GM19239 (cell line): ENCODE measurements at regions not wholly inside any gene's neighbourhood (a gene's known extent, or its start where the extent isn't known, plus 50 kb on each side); places are given as distances from the start of the nearest gene placed in this dataset.

Experiments used
- DNase-seq: peaks from one replicate; pipeline ENCODE4 v3.0.0; 2011; ENCODE audit warnings: low spot score; ENCODE audit not compliant: insufficient read length
- FAIRE-seq: peaks from 2 replicates; lab custom pipeline; 2011; peaks lifted over from hg19 to GRCh38; lab: Jason Lieb, UNC

DNA sequence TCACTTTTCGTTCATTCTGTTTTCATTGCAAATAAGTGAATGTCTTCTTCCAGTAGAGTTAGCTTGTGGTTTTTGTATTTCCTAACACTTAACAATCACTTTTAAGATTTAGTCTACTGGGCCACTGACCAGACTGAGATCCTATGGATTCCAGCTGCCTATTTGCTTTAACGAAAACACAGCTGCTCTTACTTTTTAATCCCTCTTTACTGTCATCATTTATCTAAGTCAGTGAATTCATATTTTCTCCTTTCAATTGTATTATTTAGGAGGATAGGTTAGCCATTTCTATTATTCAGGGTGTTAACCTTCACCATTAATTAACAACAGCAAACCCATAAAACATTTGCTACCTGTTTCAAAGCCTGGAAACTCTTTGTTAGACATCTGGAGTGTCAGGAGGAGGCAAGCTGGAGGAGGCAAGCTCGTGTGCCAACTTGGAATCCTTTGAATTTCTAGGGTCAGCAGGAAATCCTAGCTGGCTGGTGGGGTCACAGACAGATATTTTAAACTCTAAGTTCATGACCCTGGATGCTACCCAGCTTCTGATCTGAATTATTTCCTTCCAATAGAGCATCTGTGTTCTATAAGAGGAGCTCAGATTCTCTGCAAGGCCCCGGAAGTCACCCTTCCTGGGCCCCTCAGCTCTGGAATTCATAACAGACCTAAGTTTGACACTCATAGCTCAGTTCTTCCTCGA is 385.3 kb downstream of the RBM43 start:
- DNase-seq (no peak), FAIRE-seq (no peak)

DNA sequence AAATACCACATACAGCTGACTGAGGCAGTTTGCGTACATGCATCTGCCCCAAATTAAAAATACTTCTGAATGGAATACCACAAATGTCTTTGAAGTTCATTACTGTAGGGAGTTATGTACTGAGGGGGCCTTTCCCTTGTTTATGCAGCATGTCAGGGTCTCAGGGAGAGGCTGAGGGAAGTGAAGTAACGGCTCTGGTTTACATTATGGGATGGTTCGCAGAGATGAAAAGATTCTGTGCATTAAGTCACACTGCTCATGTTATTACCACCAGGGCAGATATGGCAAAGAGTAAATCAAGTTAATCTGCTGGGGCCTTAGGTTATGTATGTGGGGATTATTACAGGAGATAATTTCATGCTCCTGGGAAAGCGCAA is 385.9 kb upstream of the RND3 start:
- no peak for FAIRE-seq
- DNase-seq = no peak

DNA sequence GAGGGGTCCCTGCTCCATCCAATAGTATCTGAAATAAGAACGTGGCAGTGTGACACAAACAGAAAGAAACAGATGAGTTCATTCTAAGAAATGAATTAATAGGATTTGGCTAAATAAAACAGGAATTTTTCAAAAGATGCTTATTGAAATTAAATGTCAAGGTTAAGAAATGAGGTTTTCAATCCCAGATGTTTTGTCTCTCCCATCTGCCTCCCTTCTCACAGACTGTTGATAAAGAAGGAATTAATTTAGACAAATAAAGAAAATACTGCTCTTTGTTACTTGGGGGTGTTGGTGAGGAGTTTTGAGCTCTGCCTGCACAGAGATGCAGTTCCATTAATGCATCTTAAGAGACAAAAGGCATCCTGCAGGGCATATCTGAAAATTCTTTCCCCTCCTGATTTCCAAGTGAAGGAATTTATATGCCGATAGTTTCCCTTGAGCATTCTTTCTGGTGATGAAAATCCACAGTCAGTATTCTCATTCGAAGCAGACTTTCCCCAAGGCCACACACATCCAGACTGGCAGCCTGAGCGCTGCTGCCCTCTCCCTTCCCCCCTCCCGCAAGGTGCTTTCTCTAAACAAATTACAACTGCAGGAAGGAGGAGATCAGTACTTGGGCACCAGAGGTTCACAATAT is 385.4 kb upstream of the RND3 start:
- FAIRE-seq = no peak
- DNase-seq = no peak

DNA sequence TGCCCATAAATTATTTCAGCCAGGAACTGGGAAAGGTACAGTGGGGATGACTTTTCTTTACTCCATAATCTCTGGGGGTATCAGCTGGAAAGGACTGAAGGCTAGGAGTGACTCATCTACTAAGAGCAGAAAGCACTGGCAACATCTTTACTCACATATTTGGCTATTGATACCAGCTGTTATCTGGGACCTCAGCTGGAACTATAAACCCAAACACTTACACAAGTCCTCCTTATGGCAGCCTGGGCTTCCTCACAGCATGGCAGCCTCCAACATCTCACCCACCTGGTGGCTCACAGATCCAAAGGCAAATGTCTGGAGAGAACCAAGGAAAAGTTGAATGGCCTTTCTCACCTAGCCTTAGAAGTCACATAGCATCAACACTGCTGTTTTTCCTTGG is 379.0 kb upstream of the RND3 start:
- no peak for FAIRE-seq
- no peak for DNase-seq

DNA sequence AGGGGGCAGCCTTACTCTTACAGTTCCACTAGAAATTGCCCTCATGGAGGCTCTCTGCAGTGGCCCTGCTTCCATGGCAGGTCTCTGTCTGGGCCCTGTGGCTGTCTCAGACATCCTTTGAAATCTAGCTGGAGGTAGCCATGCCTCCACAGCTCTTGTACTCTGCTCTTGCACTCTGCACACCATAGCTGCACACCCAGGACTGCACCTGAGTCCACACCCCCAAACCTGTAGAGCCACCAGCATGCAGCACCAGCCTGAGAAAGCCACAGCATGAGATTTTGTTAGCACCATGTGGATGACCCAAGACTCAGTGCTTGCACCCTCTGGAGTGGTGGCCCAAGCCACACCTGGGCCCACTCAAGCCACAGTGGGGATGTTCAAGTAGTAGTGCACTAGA is 376.2 kb upstream of the RND3 start:
- FAIRE-seq = no peak
- DNase-seq = no peak

DNA sequence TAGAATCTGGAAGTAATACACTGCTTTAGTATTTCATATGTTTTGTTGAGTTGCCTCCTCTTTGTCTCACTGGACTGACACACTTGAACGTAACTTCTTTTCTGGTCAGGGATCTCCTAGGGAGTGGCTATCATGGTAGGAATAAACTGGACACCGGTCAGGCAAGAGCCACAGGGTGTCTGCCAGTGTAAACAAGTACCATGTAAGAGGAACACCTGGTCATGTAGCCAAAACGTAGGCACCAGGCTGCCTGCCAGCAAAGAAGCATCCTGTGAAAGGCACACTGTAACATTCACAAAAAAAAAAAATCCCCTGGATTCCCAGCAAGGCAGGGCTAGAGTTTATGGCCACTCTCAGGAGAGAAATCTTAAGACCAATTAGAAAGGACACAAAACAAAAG is 372.8 kb upstream of the RND3 start:
- no peak for FAIRE-seq
- DNase-seq = no peak

DNA sequence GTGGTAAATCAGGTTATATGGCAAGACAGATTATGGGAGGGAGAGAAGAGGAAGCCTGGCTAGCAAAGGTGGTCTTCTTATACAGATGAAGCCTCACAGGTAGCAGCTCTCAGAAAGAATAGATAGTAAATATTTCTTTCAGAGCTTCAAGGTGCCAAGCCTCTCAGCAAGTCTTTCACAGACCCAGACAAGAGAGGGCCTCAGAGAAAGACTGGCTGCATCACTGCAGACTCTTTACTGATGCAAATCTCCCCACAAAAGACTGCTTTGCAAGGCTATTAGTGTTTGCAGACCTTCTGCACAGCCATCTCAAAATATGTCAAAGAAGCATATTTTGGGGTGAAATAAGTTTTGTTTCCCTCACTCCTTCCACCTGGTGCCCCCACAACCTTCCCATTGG is 372.4 kb upstream of the RND3 start:
- DNase-seq = no peak
- FAIRE-seq = no peak

DNA sequence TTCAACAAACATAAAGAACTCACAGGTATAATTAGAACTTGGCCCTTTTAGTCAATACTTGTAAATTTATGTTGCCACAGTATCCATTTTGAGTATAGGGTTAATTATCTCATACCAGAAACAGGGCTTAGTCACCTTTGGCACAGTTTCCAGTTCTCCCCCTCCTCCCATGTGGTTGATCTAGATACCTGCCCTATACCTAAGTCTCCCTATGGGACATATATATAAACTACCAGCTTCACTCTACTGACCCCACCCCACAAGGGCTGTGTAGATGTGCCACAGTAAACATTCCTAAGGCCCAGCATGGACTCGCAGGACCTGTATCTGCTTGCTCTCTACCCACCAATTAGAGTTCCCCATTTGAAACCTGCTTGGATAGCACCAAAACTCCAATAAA is 371.7 kb upstream of the RND3 start:
- FAIRE-seq = no peak
- no peak for DNase-seq

DNA sequence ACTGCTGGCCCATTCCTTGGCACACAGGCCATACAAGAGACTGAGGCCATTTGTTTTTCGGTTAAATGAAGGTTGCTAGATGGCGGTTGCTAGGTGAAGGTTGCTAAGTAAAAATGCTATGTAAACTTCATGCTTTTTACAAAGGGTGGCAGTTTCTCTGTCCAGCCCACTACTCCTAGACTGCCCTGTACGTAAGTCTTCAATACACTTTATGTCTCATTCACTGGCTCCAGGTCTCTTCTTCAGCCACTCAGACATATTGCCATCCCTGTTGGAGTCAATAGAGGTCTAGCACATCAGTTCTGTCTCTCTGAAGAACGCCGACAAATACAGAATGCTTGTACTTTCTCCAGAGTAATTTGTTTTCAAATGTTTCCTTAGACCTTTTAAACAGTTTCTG is 370.9 kb upstream of the RND3 start:
- no peak for FAIRE-seq

DNA sequence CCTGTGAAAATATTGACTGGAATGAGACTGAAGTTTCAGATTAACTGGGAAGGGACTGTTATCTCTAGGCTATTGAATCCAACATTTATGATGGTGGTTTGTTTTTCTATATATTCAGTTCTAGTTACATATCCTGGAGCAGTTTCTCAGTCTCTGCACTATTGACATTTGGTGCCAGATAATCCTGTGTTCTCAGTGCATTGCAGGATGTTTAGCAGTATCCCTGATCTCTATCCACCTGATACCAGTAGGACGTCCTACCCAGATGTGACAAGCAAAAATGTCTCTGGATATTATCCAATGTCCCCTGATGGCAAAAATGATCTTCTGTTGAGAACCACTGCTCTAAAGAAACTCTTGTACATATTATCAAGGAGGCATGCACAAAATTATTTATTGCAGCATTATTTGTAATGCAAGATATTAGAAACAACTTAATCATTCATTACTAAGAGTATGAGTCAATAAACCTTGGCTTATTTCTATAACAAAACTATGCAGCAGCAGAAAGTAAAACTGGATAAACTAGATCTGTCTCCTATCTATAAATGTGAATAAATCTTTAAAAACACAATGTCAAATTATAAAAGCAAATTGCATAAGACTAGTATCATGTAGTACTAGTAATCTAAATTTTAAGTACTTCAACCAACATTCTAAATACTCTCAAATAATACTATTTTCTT is 369.3 kb upstream of the RND3 start:
- FAIRE-seq = no peak
- no peak for DNase-seq

More for the DNA sequence above, 370.9 kb upstream of the RND3 start:
- DNase-seq = no peak

DNA sequence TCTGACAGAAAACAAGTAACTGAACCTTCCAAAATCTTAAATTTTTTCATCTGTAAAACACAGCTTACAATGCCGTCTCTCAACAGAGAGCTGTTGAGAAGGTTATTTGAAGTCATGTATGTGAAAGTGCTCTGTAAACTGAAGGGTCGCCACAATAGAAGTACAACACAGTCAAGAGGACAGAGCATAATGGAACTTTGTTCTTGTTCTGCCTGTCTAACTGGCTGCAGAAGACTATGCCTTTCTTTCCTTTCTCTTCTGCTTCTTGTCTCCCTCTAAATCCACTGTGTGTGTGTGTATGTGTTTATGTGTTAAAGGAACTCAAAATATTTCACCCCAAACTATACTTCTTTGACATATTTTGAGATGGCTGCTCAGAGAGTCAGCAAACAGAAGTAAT is 365.8 kb upstream of the RND3 start:
- no peak for DNase-seq
- FAIRE-seq = no peak

DNA sequence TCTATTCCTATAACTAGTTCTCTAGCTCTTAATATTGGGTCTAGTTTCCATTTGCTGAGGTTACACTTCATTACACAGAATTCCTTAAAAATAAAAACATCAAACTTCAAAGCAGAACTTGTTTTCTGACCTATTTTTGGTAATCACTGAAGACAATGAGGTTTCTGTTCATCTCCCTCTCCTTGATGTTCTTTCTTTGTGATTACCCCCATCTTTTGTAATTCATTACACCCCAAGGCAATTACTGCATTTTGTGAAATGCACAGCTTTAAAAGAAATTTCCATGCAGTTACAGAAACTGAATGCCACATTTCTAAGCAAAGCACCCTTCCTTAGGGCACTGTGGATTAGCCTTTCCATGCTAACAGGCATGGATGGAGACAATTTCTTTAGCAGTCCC is 363.2 kb upstream of the RND3 start:
- FAIRE-seq (no peak), DNase-seq (no peak)

DNA sequence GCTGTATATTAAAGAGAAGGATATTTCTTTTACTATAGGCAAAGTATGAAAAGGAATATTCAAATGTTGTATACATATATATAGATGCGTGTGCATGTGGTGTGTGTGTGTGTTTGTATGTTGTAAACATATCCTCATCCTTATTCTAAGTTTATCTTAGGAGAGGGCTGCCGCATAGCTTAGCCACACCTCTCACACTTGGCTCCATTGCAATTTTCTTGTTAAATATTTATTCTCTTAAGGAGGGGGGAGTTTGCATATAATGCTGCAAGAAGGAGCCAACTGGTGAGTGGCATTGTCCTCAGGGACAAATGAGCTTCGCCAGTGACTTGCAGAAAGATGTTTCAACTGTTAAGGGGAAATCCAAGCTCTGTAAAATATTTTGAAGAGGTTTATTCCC is 360.1 kb upstream of the RND3 start:
- FAIRE-seq (no peak), DNase-seq (no peak)

DNA sequence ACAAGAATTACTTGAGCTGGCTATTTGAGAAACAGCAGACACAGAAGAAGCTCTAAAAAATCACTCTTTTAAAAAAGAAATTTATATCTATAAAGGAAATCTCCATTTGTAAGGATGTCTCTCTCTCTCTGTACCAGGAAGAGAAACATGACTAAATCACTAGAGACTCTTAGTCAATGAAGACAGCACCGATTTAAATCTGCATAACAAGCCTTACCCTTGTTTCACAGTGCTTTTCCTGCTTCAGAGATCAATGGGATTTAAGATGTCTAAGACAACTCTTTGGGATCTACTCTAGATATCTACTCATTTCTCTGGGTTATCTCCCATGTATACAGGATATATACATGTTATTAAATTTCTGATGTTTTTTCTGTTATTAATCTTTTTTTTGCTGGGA is 359.2 kb upstream of the RND3 start:
- FAIRE-seq = no peak
- DNase-seq = no peak

DNA sequence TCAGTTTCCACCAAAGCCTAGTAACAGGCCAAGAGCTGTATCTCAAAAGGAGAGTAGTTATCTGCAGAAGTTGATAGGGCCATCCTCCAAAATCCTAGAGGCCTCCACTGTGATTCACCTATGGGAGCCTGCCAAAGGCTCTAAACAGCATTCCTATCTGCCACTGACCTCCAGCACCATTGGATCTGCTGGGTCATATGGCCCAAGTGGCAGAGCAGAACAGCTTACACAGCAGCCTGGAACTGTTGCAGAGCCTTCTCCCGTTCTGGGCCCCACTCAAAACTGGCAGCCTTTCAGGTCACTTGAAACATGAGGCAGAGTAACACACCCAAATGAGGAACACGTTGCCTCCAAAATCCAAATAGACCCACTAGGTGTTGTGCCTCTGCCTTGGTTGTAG is 345.2 kb upstream of the RND3 start:
- FAIRE-seq (no peak), DNase-seq (no peak)

DNA sequence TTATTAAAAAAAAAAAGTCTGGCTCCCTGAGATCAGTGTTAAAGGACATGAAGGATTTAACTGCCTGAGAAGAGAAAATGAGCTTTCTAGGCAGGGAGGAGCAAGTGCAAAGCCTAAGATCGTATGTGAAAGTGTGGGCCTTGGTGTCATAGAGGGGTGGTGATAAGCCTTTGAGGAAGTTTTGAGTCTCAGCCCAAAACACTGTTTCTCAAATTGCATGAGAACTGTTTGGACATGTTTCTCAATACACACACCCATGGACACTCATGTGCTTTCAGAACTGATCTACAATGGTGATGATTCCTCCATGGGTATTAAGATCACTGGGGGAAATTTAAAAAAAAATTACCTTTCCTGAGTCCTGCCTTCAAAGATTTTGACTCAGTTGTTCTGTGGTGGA is 336.7 kb upstream of the RND3 start:
- DNase-seq (no peak), FAIRE-seq (no peak)

DNA sequence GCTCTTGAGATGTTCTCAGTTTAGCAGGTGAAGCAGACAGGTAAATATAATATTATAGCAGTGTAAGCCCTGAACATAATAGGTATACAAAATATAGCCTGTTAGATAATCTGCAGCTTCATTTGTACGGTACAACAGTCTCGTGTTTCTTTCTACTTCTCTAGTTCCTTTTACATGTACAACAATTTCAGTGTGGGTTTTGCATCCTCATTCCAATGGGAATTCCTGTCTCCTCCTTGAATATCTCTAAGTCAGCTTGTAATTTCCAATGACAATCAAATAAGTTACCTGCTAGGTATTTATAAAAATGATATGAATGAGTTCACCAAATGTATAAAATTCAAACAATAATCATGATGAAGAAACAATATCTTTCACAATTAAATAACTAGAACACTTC is 330.0 kb upstream of the RND3 start:
- DNase-seq (no peak), FAIRE-seq (no peak)

DNA sequence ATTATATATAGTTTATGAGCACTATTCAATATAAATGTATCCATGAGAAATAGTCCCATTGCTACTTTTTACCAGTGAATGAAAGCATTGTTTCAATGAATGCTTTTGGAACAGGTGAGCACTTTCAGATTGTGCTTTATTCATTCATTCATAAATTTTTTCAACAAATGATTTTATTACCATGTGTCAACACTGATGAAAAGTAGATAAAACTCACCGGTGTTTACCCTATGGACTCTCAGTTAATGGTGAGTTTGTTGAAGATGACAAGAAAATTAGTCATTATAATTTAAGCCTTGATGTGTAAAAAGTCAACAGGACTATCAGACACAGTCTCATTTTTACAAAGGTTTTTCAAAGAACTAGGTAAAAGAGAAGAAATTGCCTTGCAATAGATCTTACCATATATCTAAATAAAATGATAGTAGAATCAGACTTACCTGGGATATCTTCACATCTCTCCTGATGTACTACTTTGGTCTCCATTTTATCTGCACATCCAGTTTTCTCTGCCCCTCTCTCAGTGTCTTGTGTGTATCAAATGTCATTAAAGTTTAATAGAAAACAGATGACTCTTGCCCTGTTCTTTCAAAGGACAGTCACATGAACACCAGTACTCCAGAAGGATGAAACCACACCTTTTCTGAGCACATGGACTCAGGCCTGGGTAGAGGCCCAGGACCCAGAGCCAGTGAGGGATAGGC is 325.3 kb upstream of the RND3 start:
- FAIRE-seq (no peak), DNase-seq (no peak)

DNA sequence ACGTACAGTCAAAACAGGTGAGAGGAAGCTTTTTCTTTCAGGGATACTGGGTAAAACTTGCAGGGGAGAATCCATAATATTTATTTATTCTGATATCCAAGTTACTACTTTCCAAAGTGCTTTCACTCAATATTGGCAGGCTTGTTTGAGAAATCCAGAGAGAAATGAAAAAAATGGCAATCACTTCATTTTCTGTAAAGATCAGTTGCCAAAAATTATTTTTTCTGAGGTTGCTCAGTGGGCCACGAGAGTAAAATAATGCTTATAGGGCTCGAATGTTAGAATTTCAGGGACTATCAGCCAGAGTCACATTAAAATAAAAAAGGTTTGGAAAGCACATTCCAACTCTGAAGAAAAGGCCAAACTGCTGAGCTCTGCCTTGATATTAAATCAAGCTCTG is 324.6 kb upstream of the RND3 start:
- FAIRE-seq (no peak), DNase-seq (no peak)

DNA sequence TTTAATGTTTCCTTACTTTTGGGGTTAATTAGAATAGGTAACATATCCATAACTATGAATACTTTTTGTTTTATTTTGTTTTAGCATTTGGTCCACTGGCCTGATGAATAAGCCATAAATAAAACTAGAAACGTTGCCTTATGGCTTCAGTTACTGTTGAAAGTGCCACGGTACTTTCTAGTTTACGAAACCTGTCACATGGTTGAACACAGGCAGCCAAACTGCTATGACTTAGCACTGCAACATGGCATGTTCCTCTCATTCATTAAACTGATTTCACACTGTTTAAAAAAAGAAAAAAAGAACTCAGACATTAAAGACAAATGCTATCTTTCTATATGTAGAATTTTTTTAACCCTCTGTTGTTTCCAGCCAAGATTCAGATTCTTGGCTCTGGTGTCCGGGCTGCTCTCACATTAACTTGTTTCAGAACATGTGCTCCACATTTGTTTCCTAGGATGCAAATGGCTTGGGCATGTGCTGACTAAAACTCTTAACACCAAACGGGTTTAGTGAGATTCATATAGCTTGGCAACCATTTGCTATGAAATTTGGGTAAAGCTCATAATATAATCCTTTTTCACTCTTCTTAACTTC is 323.9 kb upstream of the RND3 start:
- no peak for DNase-seq
- FAIRE-seq = no peak

DNA sequence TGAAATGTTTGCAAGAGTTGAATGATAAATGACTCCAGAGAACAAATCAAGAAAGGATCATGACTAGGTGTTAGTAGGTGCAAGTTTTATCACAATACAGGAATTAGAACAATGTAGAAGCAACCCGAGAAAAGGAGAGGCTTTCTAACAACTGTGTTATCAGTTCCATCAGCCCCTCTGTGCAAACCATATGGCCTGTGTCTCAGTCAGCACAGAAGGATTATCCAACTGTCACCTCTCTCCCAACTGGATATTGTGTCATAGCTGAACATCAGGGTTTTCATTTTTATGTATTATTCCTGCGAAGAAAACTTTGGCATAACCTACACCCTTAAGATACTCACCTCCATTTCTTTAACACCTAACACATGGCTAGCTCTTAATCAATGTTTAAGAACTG is 321.6 kb upstream of the RND3 start:
- FAIRE-seq = no peak

More for the DNA sequence above, 321.6 kb upstream of the RND3 start:
- DNase-seq = no peak
